ENCODE measurements at regions not wholly inside any gene's neighbourhood (a gene's known extent, or its start where the extent isn't known, plus 50 kb on each side); places are given as distances from the start of the nearest gene placed in this dataset.

- TF ChIP-seq CTCF (conservative IDR thresholded peaks at IDR 0.05; ENCODE audit: low read length) (no peak), EZH2phosphoT487 (IDR thresholded peaks at IDR 0.05; ENCODE audit: borderline replicate concordance, low read depth, low read length) (no peak)
Observed at GRCh38 chr11:31955838-31956237, 135.0 kb upstream of the RCN1 start.
